Transverse colon (tissue), 4 donors: ENCODE measurements at regions not wholly inside any gene's neighbourhood (a gene's known extent, or its start where the extent isn't known, plus 50 kb on each side); places are given as distances from the start of the nearest gene placed in this dataset.
A peak's percentile ranks its signal among the peaks of the same experiment; 100 is the strongest.

Source experiments
- DNase-seq: peaks from one replicate; pipeline ENCODE4 v3.0.0-alpha.2; 2019
- H3K27ac ChIP-seq, 4 donors: fragments of 200-600 bp; sonication (generic); 2 replicates each; pipeline ENCODE4 v1.5.1; 2016 to 2018; ENCODE audit warnings: inconsistent platforms in 4 of 4
- H3K27me3 ChIP-seq: fragments of 200-600 bp; sonication (generic); 2 replicates; pipeline ENCODE4 v1.5.1; 2017; ENCODE audit warnings: inconsistent platforms
- H3K36me3 ChIP-seq, 4 donors: fragments of 200-600 bp; sonication (generic); 2 replicates each; pipeline ENCODE4 v1.5.1; 2017 to 2019; ENCODE audit warnings: inconsistent platforms in 4 of 4
- H3K4me1 ChIP-seq, 4 donors: fragments of 200-600 bp; sonication (generic); 2 replicates each; pipeline ENCODE4 v1.5.1; 2017 to 2020; ENCODE audit warnings: inconsistent platforms in 4 of 4
- H3K4me3 ChIP-seq, 4 donors: fragments of 200-600 bp; sonication (generic); 1 replicate in 1 of 4; 2 replicates in 3 of 4; pipeline versions ENCODE4 v1.5.1 to v1.6.1; 2017 to 2019; ENCODE audit warnings: inconsistent platforms in 4 of 4
- H3K9me3 ChIP-seq, 2 donors: fragments of 200-600 bp; sonication (generic); 2 replicates each; pipeline ENCODE4 v1.5.1; 2017 to 2019; ENCODE audit warnings: inconsistent platforms in 2 of 2
- CTCF ChIP-seq, 5 experiments: fragments of 200-600 bp in 3 of 5; fragments of 450-650 bp in 2 of 5; sonication (generic) in 3 of 5; IDR thresholded peaks; 1 replicate in 2 of 5; 2 replicates in 3 of 5; pipeline ENCODE4 v1.5.1; 2016 to 2017; ENCODE audit warnings: antibody characterized with exemption in 5 of 5, inconsistent platforms in 3 of 5, mild to moderate bottlenecking in 2 of 5, moderate library complexity in 1 of 5
- EP300 ChIP-seq: sonication (generic); formaldehyde crosslinking; IDR thresholded peaks from one replicate; pipeline ENCODE4 v1.6.1; 2017; ENCODE audit warnings: antibody characterized with exemption, low read depth
- POLR2A ChIP-seq: fragments of 450-650 bp; IDR thresholded peaks from one replicate; pipeline ENCODE4 v1.6.1; 2016; ENCODE audit warnings: antibody characterized with exemption, mild to moderate bottlenecking, moderate library complexity
- POLR2AphosphoS5 ChIP-seq, 3 donors: sonication (generic); formaldehyde crosslinking; IDR thresholded peaks; one replicate each; pipeline ENCODE4 v1.6.1; 2016; ENCODE audit warnings: antibody characterized with exemption in 3 of 3
- WGBS, 2 donors: methylation state at CpG; one replicate each; pipeline ENCODE4 v1.1.5; 2018; ENCODE audit warnings: low coverage in 1 of 2; 5-methylcytosine and 5-hydroxymethylcytosine counted together
- in situ Hi-C, 4 donors: fragments of 200-750 bp; cut with MboI; loops; one replicate each; pipeline versions ENCODE4 v1.15.0 to v1.15.1; 2017; ENCODE audit warnings: low sequenced_read_pairs in 3 of 4, low pct_ligation_motif_present in 1 of 4, low pct_unique_long_range_greater_than_20kb in 1 of 4
- intact Hi-C: fragments of 100-400 bp; cut with DNase I; formaldehyde crosslinking; loops from one replicate; pipeline ENCODE4 v1.15.1; 2023; ENCODE audit warnings: low total_unique reads

GRCh38 chr3:112736386-112736785, 95.4 kb upstream of the CCDC80 start:
- Histone ChIP-seq H3K27me3 (no peaks in the 10 kb centered on the region), H3K27ac (no peak overlapping the region), H3K4me1 (peaks cover 0 to 5% (median 0%) of the 10 kb centered on the region in 4 donors), H3K9me3 (no peaks in the 10 kb centered on the region), H3K4me3 (no peak overlapping the region), H3K36me3 (no peaks in the 10 kb centered on the region)
- no peak for DNase-seq
- in situ Hi-C loops (loop anchor here in 3 of 4 donors (10.0 kb wide), 2 partner anchors 238 to 248 kb away; partner anchors contain the start of gene CD200R1 (in 2 of the 3)), intact Hi-C loops (loop anchor here (10.0 kb wide), 2 partner anchors 78 to 248 kb away; no protein-coding TSS in a partner anchor)
- TF ChIP-seq CTCF (IDR thresholded peaks at IDR 0.05) (no peak), POLR2A (no peak), EP300 (no peak), POLR2AphosphoS5 (IDR thresholded peaks at IDR 0.05) (no peak)
- WGBS, 2 donors = 85 to 87% methylated on average over 4 to 5 of the region's 5 CpGs

- Histone ChIP-seq H3K27ac (no peak overlapping the region), H3K9me3 (no peaks in the 10 kb centered on the region), H3K4me1 (peaks cover 0 to 5% (median 0%) of the 10 kb centered on the region in 4 donors), H3K27me3 (no peaks in the 10 kb centered on the region), H3K36me3 (no peaks in the 10 kb centered on the region), H3K4me3 (no peak overlapping the region)
- intact Hi-C loops (loop anchor here (10.0 kb wide), 2 partner anchors 79 to 249 kb away; no protein-coding TSS in a partner anchor), in situ Hi-C loops (loop anchor here in 3 of 4 donors (10.0 kb wide), 2 partner anchors 239 to 249 kb away; partner anchors contain the start of gene CD200R1 (in 2 of the 3))
- TF ChIP-seq POLR2A = no peak
- TF ChIP-seq EP300 = no peak
- TF ChIP-seq CTCF (IDR thresholded peaks at IDR 0.05) = no peak
- TF ChIP-seq POLR2AphosphoS5 (IDR thresholded peaks at IDR 0.05) = no peak
- WGBS, 2 donors = 73% methylated on average over 3 of the region's 3 CpGs; no CpG with 5 or more reads in 1 of the 2 donors
- DNase-seq = no peak
These were observed 95.0 kb upstream of the CCDC80 start for GRCh38 chr3:112735926-112736325.

GRCh38 chr3:112734736-112735350, 93.9 kb upstream of the CCDC80 start:
- intact Hi-C loops (loop anchor here (10.0 kb wide), 2 partner anchors 80 to 250 kb away; no protein-coding TSS in a partner anchor), in situ Hi-C loops (loop anchor here in 3 of 4 donors (10.0 kb wide), 2 partner anchors 240 to 250 kb away; partner anchors contain the start of gene CD200R1 (in 2 of the 3))
- no peak for TF ChIP-seq POLR2AphosphoS5 (IDR thresholded peaks at IDR 0.05)
- peak; percentile 63 to 77 (median 71) for TF ChIP-seq CTCF (IDR thresholded peaks at IDR 0.05)
- no peak for TF ChIP-seq POLR2A
- no peak for TF ChIP-seq EP300

GRCh38 chr3:112734171-112734570, 93.2 kb upstream of the CCDC80 start:
- no peak for DNase-seq
- in situ Hi-C loops = loop anchor here in 3 of 4 donors (10.0 kb wide), 2 partner anchors 241 to 251 kb away; partner anchors contain the start of gene CD200R1 (in 2 of the 3)
- peaks cover 0 to 5% (median 0%) of the 10 kb centered on the region in 4 donors for H3K4me1 ChIP-seq
- H3K36me3 ChIP-seq = no peaks in the 10 kb centered on the region
- intact Hi-C loops = loop anchor here (10.0 kb wide), 2 partner anchors 81 to 251 kb away; no protein-coding TSS in a partner anchor
- no peaks in the 10 kb centered on the region for H3K9me3 ChIP-seq
- no peak overlapping the region for H3K4me3 ChIP-seq
- TF ChIP-seq POLR2A = no peak
- no peak for TF ChIP-seq POLR2AphosphoS5 (IDR thresholded peaks at IDR 0.05)
- TF ChIP-seq EP300 = no peak
- no peak for TF ChIP-seq CTCF (IDR thresholded peaks at IDR 0.05)
- 66 to 87% methylated on average over 2 of the region's 2 CpGs for WGBS, 2 donors
- H3K27ac ChIP-seq = no peak overlapping the region
- no peaks in the 10 kb centered on the region for H3K27me3 ChIP-seq

More at GRCh38 chr3:112734736-112735350, 93.9 kb upstream of the CCDC80 start:
- Histone ChIP-seq H3K27me3 (no peaks in the 10 kb centered on the region), H3K27ac (no peak overlapping the region), H3K36me3 (no peaks in the 10 kb centered on the region), H3K4me3 (no peak overlapping the region), H3K4me1 (peaks cover 0 to 5% (median 0%) of the 10 kb centered on the region in 4 donors), H3K9me3 (no peaks in the 10 kb centered on the region)
- DNase-seq = peak; percentile 52
- WGBS, 2 donors = 49 to 64% methylated on average over 4 to 12 of the region's 12 CpGs
